Left lung (tissue), 4 donors: ENCODE measurements at regions not wholly inside any gene's neighbourhood (a gene's known extent, or its start where the extent isn't known, plus 50 kb on each side); places are given as distances from the start of the nearest gene placed in this dataset.
"Not testable (repeated sequence)": the region's sequence is repeated elsewhere in the genome, so short reads cannot be mapped to it uniquely, and the experiment has no call there.

Source experiments
- ATAC-seq: fragments of 200-7000 bp; cut with Tn5 transposase; one replicate; pipeline ENCODE4 v1.9.1; 2020; ENCODE audit warnings: moderate library complexity
- DNase-seq, 4 donors: peaks; one replicate each; pipeline ENCODE4 v3.0.0-alpha.2; 2013 to 2020
- H3K27ac ChIP-seq, 2 donors: fragments of 200-600 bp; sonication (generic) in 1 of 2; one replicate each; pipeline versions ENCODE4 v1.5.0 to v1.8.0; 2020 to 2021
- H3K27me3 ChIP-seq, 2 donors: fragments of 200-600 bp; sonication (generic) in 1 of 2; one replicate each; pipeline versions ENCODE4 v1.5.0 to v1.8.0; 2020 to 2021
- H3K36me3 ChIP-seq, 2 donors: fragments of 200-600 bp; sonication (generic) in 1 of 2; one replicate each; pipeline versions ENCODE4 v1.5.0 to v1.8.0; 2020 to 2021
- H3K4me1 ChIP-seq, 2 donors: fragments of 200-600 bp; one replicate each; pipeline ENCODE4 v1.8.0; 2021
- H3K4me3 ChIP-seq, 2 donors: fragments of 200-600 bp; sonication (generic) in 1 of 2; one replicate each; pipeline versions ENCODE4 v1.5.0 to v1.8.0; 2020 to 2021; ENCODE audit warnings: mild to moderate bottlenecking in 1 of 2
- H3K9me3 ChIP-seq, 2 donors: fragments of 200-600 bp; sonication (generic) in 1 of 2; one replicate each; pipeline versions ENCODE4 v1.5.0 to v1.8.0; 2020 to 2021
- intact Hi-C, 2 donors: fragments of 100-400 bp; cut with DNase I; formaldehyde crosslinking; loops; one replicate each; pipeline versions ENCODE4 v1.11.2 to v1.14.2; 2022
- TF ChIP-seq, protein P1 (sequence below), 2 donors: fragments of 200-600 bp; sonication (generic) in 1 of 2; IDR thresholded peaks; one replicate each; pipeline versions ENCODE4 v1.5.0 to v1.8.0; 2021; ENCODE audit warnings: antibody characterized with exemption in 2 of 2
- donor health status: DM: no; HTN: yes; CAD: no.
- donor health status: DM: no; HTN: no; CAD: no.

- H3K36me3 ChIP-seq: no peaks in the 10 kb centered on the region
- peaks cover 0 to 7% of the 10 kb centered on the region in 2 donors for H3K9me3 ChIP-seq
- TF ChIP-seq, protein P1, sequence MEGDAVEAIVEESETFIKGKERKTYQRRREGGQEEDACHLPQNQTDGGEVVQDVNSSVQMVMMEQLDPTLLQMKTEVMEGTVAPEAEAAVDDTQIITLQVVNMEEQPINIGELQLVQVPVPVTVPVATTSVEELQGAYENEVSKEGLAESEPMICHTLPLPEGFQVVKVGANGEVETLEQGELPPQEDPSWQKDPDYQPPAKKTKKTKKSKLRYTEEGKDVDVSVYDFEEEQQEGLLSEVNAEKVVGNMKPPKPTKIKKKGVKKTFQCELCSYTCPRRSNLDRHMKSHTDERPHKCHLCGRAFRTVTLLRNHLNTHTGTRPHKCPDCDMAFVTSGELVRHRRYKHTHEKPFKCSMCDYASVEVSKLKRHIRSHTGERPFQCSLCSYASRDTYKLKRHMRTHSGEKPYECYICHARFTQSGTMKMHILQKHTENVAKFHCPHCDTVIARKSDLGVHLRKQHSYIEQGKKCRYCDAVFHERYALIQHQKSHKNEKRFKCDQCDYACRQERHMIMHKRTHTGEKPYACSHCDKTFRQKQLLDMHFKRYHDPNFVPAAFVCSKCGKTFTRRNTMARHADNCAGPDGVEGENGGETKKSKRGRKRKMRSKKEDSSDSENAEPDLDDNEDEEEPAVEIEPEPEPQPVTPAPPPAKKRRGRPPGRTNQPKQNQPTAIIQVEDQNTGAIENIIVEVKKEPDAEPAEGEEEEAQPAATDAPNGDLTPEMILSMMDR (IDR thresholded peaks at IDR 0.05): no peak
- no peak overlapping the region for H3K27ac ChIP-seq
- intact Hi-C loops: no loop called here
- no peak overlapping the region for H3K4me3 ChIP-seq
- no peaks in the 10 kb centered on the region for H3K4me1 ChIP-seq
- H3K27me3 ChIP-seq: no peaks in the 10 kb centered on the region
- ATAC-seq (no peak), DNase-seq (no peak)
Measured at GRCh38 chr11:110514967-110515366, 85.2 kb downstream of the FDX1 start.

- H3K36me3 ChIP-seq, ATAC-seq, H3K4me3 ChIP-seq, DNase-seq, H3K4me1 ChIP-seq, H3K27ac ChIP-seq, intact Hi-C loops, H3K9me3 ChIP-seq, H3K27me3 ChIP-seq: not testable (repeated sequence)
Measured at GRCh38 chr11:110517381-110517780, 87.6 kb downstream of the FDX1 start.

GRCh38 chr11:110518809-110519514 is 89.2 kb downstream of the FDX1 start:
- Histone ChIP-seq H3K36me3 (no peaks in the 10 kb centered on the region), H3K4me1 (no peaks in the 10 kb centered on the region), H3K4me3 (no peak overlapping the region), H3K9me3 (peaks cover 0 to 7% of the 10 kb centered on the region in 2 donors), H3K27me3 (no peaks in the 10 kb centered on the region), H3K27ac (no peak overlapping the region)
- ATAC-seq (no peak), DNase-seq (no peak)
- TF ChIP-seq, protein P1 (IDR thresholded peaks at IDR 0.05): no peak
- intact Hi-C loops: no loop called here

GRCh38 chr11:110519796-110520195 is 90.0 kb downstream of the FDX1 start:
- Histone ChIP-seq H3K27ac (no peak overlapping the region), H3K9me3 (peaks cover 0 to 7% of the 10 kb centered on the region in 2 donors), H3K4me3 (no peak overlapping the region), H3K4me1 (no peaks in the 10 kb centered on the region), H3K36me3 (no peaks in the 10 kb centered on the region), H3K27me3 (no peaks in the 10 kb centered on the region)
- intact Hi-C loops: no loop called here
- ATAC-seq: no peak
- DNase-seq: no peak
- TF ChIP-seq, protein P1 (IDR thresholded peaks at IDR 0.05): no peak

GRCh38 chr11:110522471-110522870 is 92.7 kb downstream of the FDX1 start:
- Histone ChIP-seq H3K27me3 (no peaks in the 10 kb centered on the region), H3K36me3 (no peaks in the 10 kb centered on the region), H3K4me3 (no peak overlapping the region), H3K27ac (no peak overlapping the region), H3K9me3 (peaks cover 0 to 7% of the 10 kb centered on the region in 2 donors), H3K4me1 (peaks cover 5 to 8% of the 10 kb centered on the region in 2 donors)
- ATAC-seq: peak; percentile 47
- intact Hi-C loops: no loop called here
- TF ChIP-seq, protein P1 (IDR thresholded peaks at IDR 0.05): no peak
- no peak for DNase-seq

DNA sequence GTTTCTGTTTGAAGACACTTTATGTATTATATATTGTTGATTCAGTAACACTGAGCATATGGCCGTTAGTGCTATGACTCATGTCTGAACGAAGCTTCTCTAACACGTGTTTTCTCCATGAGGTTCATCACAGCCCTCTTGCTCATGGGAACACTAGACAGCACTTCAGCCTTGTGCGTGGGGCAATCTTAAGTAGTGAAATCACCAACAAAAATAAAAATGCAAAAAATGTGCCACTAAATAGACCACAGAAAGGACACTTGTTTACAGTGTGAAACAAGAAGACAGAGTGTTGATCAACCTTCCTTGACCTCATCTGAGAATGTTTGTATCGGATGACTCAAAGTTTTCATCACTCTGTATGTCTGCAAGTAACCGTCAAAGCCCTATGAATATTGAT is 94.5 kb downstream of the FDX1 start:
- no peak for DNase-seq
- intact Hi-C loops: no loop called here
- ATAC-seq: no peak
- no peaks in the 10 kb centered on the region for H3K27me3 ChIP-seq
- H3K4me1 ChIP-seq: peaks cover 5 to 8% of the 10 kb centered on the region in 2 donors
- no peak overlapping the region for H3K4me3 ChIP-seq
- no peaks in the 10 kb centered on the region for H3K36me3 ChIP-seq
- H3K9me3 ChIP-seq: no peaks in the 10 kb centered on the region
- H3K27ac ChIP-seq: no peak overlapping the region
- TF ChIP-seq, protein P1 (IDR thresholded peaks at IDR 0.05): no peak
